ENCODE measurements at regions not wholly inside any gene's neighbourhood (a gene's known extent, or its start where the extent isn't known, plus 50 kb on each side); places are given as distances from the start of the nearest gene placed in this dataset.

- no peaks in the 10 kb centered on the region for H3K9me3 Mint-ChIP-seq (ENCODE audit: unreplicated experiment)
- DNase-seq = no peak
- H3K27me3 Mint-ChIP-seq (ENCODE audit: unreplicated experiment) = peaks cover 2% of the 10 kb centered on the region
- no peak for TF ChIP-seq CTCF (IDR thresholded peaks at IDR 0.05; ENCODE audit: partially characterized antibody, unreplicated experiment)
- H3K4me1 Mint-ChIP-seq (ENCODE audit: low read depth, unreplicated experiment) = no peaks in the 10 kb centered on the region
- H3K36me3 Mint-ChIP-seq (ENCODE audit: unreplicated experiment) = no peaks in the 10 kb centered on the region
- no peak overlapping the region for H3K4me3 Mint-ChIP-seq (ENCODE audit: unreplicated experiment)
- no peak overlapping the region for H3K27ac Mint-ChIP-seq (ENCODE audit: unreplicated experiment)
Observed at GRCh38 chr10:62866941-62867340, 50.8 kb upstream of the EGR2 start.

- no peak overlapping the region for H3K27ac Mint-ChIP-seq (ENCODE audit: unreplicated experiment)
- H3K9me3 Mint-ChIP-seq (ENCODE audit: unreplicated experiment) = no peaks in the 10 kb centered on the region
- H3K4me1 Mint-ChIP-seq (ENCODE audit: low read depth, unreplicated experiment) = no peaks in the 10 kb centered on the region
- DNase-seq = no peak
- no peaks in the 10 kb centered on the region for H3K36me3 Mint-ChIP-seq (ENCODE audit: unreplicated experiment)
- no peak overlapping the region for H3K4me3 Mint-ChIP-seq (ENCODE audit: unreplicated experiment)
- no peak for TF ChIP-seq CTCF (IDR thresholded peaks at IDR 0.05; ENCODE audit: partially characterized antibody, unreplicated experiment)
- peaks cover 2% of the 10 kb centered on the region for H3K27me3 Mint-ChIP-seq (ENCODE audit: unreplicated experiment)
Observed at GRCh38 chr10:62866451-62866850, 50.3 kb upstream of the EGR2 start.
